ENCODE measurements at regions not wholly inside any gene's neighbourhood (a gene's known extent, or its start where the extent isn't known, plus 50 kb on each side); places are given as distances from the start of the nearest gene placed in this dataset.
A peak's percentile ranks its signal among the peaks of the same experiment; 100 is the strongest.

- no peaks in the 10 kb centered on the region for H3K9me3 Mint-ChIP-seq
- DNase-seq: peak; percentile 29
- Histone ChIP-seq H3K27me3 (ENCODE audit: insufficient read depth, low read length) (no peaks in the 10 kb centered on the region), H3K14ac (ENCODE audit: insufficient read depth, low read length) (no peak overlapping the region), H3K23me2 (ENCODE audit: insufficient read length, low read depth, low read length, poor library complexity, severe bottlenecking) (no peaks in the 10 kb centered on the region), H3K56ac (ENCODE audit: insufficient read length, low read depth, low read length) (no peak overlapping the region), H3K79me1 (ENCODE audit: insufficient read depth, low read depth, low read length, poor library complexity, severe bottlenecking) (no peaks in the 10 kb centered on the region), H2BK12ac (ENCODE audit: insufficient read length, low read depth, low read length) (no peak overlapping the region), H3K9ac (ENCODE audit: extremely low read depth, insufficient read length, low read length) (no peak overlapping the region), H4K8ac (replicated peaks; ENCODE audit: insufficient read length, low read depth, low read length) (no peak overlapping the region), H4K91ac (ENCODE audit: insufficient read length, low read depth, low read length) (no peak overlapping the region), H3T11ph (ENCODE audit: low read length) (no peak overlapping the region), H2BK120ac (ENCODE audit: low read depth, low read length, poor library complexity, severe bottlenecking) (no peak overlapping the region), H3K4me1 (ENCODE audit: insufficient read depth, low read length) (no peaks in the 10 kb centered on the region), H3K18ac (ENCODE audit: insufficient read length, low read depth, low read length) (no peak overlapping the region), H4K5ac (ENCODE audit: insufficient read length, low read depth, low read length) (no peak overlapping the region), H2AFZ (ENCODE audit: low read length) (peak overlapping the region; percentile 48), H4K20me1 (ENCODE audit: control insufficient read depth, insufficient read depth, insufficient read length) (no peaks in the 10 kb centered on the region), H2AK5ac (ENCODE audit: insufficient read length, low read length) (no peak overlapping the region), H2BK5ac (ENCODE audit: insufficient read length, low read length) (no peak overlapping the region), H2BK20ac (ENCODE audit: low read depth, low read length, poor library complexity, severe bottlenecking) (no peak overlapping the region), H3K4me2 (ENCODE audit: insufficient read depth, insufficient read length, low read length) (no peak overlapping the region), H2BK15ac (ENCODE audit: low read depth, low read length) (no peak overlapping the region), H3K79me2 (ENCODE audit: insufficient read depth, low read length) (no peaks in the 10 kb centered on the region), H3K4ac (ENCODE audit: low read depth, low read length) (no peak overlapping the region), H3K23ac (ENCODE audit: insufficient read length, low read depth, low read length) (no peak overlapping the region), H3K9me3 (ENCODE audit: control insufficient read depth, low read depth, low read length) (no peaks in the 10 kb centered on the region), H3K27ac (ENCODE audit: insufficient read length, low read depth, low read length) (no peak overlapping the region)
- TF ChIP-seq CTCF (conservative IDR thresholded peaks at IDR 0.05): no peak
- WGBS (ENCODE audit: extremely low coverage, insufficient read length, low lambda C conversion rate): no CpG with 5 or more reads among the region's 16 CpGs
- no peak overlapping the region for H3K27ac Mint-ChIP-seq
- H3K27me3 Mint-ChIP-seq (ENCODE audit: low read depth): no peaks in the 10 kb centered on the region; the same call in 1 of the 2 replicates
- no peaks in the 10 kb centered on the region for H3K36me3 Mint-ChIP-seq (ENCODE audit: insufficient read depth in 1 of 3, low read depth in 3 of 3)
- no peak overlapping the region for H3K4me3 Mint-ChIP-seq
- no peaks in the 10 kb centered on the region for H3K4me1 Mint-ChIP-seq
Observed at GRCh38 chr9:21638104-21638503, 156.0 kb upstream of the IFNE start.

All from H9 (cell line).